Sigmoid colon (tissue), 6 donors: ENCODE measurements at regions not wholly inside any gene's neighbourhood (a gene's known extent, or its start where the extent isn't known, plus 50 kb on each side); places are given as distances from the start of the nearest gene placed in this dataset.
"Not testable (repeated sequence)": the region's sequence is repeated elsewhere in the genome, so short reads cannot be mapped to it uniquely, and the experiment has no call there.

Experiments
- DNase-seq: peaks from one replicate; pipeline ENCODE4 v3.0.0-alpha.2; 2019
- H3K27ac ChIP-seq, 4 donors: fragments of 200-600 bp; sonication (generic); one replicate each; pipeline ENCODE4 v1.5.1; 2016 to 2019; ENCODE audit warnings: mild to moderate bottlenecking in 1 of 4
- H3K27me3 ChIP-seq, 3 donors: fragments of 200-600 bp; sonication (generic); one replicate each; pipeline ENCODE4 v1.5.1; 2019; ENCODE audit warnings: mild to moderate bottlenecking in 1 of 3
- H3K36me3 ChIP-seq, 4 donors: fragments of 200-600 bp; sonication (generic); one replicate each; pipeline ENCODE4 v1.5.1; 2016 to 2019
- H3K4me1 ChIP-seq, 4 donors: fragments of 200-600 bp; sonication (generic); one replicate each; pipeline ENCODE4 v1.5.1; 2017 to 2019
- H3K4me3 ChIP-seq, 4 donors: fragments of 200-600 bp; sonication (generic); one replicate each; pipeline ENCODE4 v1.5.1; 2017 to 2019; ENCODE audit warnings: mild to moderate bottlenecking in 2 of 4, moderate library complexity in 1 of 4
- H3K9me3 ChIP-seq, 4 donors: fragments of 200-600 bp in 3 of 4; sonication (generic) in 3 of 4; one replicate each; pipeline versions ENCODE4 v1.5.1 to v1.6.1; 2013 to 2019
- EP300 ChIP-seq, 4 donors: sonication (generic); formaldehyde crosslinking; IDR thresholded peaks; one replicate each; pipeline ENCODE4 v1.6.1; 2017; ENCODE audit warnings: antibody characterized with exemption in 4 of 4
- POLR2A ChIP-seq, 2 donors: fragments of 450-650 bp; IDR thresholded peaks; one replicate each; pipeline ENCODE4 v1.6.1; 2016; ENCODE audit warnings: antibody characterized with exemption in 2 of 2, mild to moderate bottlenecking in 2 of 2, moderate library complexity in 2 of 2
- POLR2AphosphoS5 ChIP-seq, 4 donors: sonication (generic); formaldehyde crosslinking; IDR thresholded peaks; one replicate each; pipeline ENCODE4 v1.6.1; 2017; ENCODE audit warnings: antibody characterized with exemption in 4 of 4
- WGBS, 2 donors: extraction: QIAGEN DNeasy Blood & Tissue Kit; methylation state at CpG; one replicate each; pipeline ENCODE4 v1.1.7; 2013; 5-methylcytosine and 5-hydroxymethylcytosine counted together
- intact Hi-C: fragments of 100-400 bp; cut with DNase I; formaldehyde crosslinking; loops from one replicate; pipeline ENCODE4 v1.15.1; 2023
- TF ChIP-seq, protein P1 (sequence below), 4 experiments: fragments of 450-650 bp in 3 of 4; fragments of 200-600 bp in 1 of 4; IDR thresholded peaks; one replicate each; pipeline ENCODE4 v1.5.1; 2016 to 2019; ENCODE audit warnings: antibody characterized with exemption in 4 of 4, mild to moderate bottlenecking in 3 of 4, moderate library complexity in 2 of 4
- donor health status: healthy with polysubstance abuse.
- donor health status: healthy.

GRCh38 chr7:114269714-114270113, 144.9 kb upstream of the FOXP2 start:
- Histone ChIP-seq H3K4me3 (no peak overlapping the region), H3K27ac (no peak overlapping the region), H3K9me3 (no peaks in the 10 kb centered on the region), H3K4me1 (peaks cover 0 to 8% (median 4%) of the 10 kb centered on the region in 4 donors), H3K27me3 (no peaks in the 10 kb centered on the region), H3K36me3 (no peaks in the 10 kb centered on the region)
- WGBS, 2 donors: 8 to 48% methylated on average over 1 of the region's 1 CpG
- intact Hi-C loops: no loop called here
- DNase-seq: no peak
- TF ChIP-seq POLR2A (IDR thresholded peaks at IDR 0.05): no peak
- TF ChIP-seq EP300 (IDR thresholded peaks at IDR 0.05): no peak
- TF ChIP-seq, protein P1, sequence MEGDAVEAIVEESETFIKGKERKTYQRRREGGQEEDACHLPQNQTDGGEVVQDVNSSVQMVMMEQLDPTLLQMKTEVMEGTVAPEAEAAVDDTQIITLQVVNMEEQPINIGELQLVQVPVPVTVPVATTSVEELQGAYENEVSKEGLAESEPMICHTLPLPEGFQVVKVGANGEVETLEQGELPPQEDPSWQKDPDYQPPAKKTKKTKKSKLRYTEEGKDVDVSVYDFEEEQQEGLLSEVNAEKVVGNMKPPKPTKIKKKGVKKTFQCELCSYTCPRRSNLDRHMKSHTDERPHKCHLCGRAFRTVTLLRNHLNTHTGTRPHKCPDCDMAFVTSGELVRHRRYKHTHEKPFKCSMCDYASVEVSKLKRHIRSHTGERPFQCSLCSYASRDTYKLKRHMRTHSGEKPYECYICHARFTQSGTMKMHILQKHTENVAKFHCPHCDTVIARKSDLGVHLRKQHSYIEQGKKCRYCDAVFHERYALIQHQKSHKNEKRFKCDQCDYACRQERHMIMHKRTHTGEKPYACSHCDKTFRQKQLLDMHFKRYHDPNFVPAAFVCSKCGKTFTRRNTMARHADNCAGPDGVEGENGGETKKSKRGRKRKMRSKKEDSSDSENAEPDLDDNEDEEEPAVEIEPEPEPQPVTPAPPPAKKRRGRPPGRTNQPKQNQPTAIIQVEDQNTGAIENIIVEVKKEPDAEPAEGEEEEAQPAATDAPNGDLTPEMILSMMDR (IDR thresholded peaks at IDR 0.05): no peak
- TF ChIP-seq POLR2AphosphoS5 (IDR thresholded peaks at IDR 0.05): no peak

- H3K4me3 ChIP-seq, H3K27ac ChIP-seq, H3K9me3 ChIP-seq, DNase-seq, intact Hi-C loops, H3K27me3 ChIP-seq, H3K36me3 ChIP-seq: not testable (repeated sequence)
- peaks cover 0 to 19% (median 8%) of the 10 kb centered on the region in 4 donors for H3K4me1 ChIP-seq
- 92 to 97% methylated on average over 3 of the region's 3 CpGs for WGBS, 2 donors
Observed at GRCh38 chr7:114267550-114267949, 147.1 kb upstream of the FOXP2 start.

DNA sequence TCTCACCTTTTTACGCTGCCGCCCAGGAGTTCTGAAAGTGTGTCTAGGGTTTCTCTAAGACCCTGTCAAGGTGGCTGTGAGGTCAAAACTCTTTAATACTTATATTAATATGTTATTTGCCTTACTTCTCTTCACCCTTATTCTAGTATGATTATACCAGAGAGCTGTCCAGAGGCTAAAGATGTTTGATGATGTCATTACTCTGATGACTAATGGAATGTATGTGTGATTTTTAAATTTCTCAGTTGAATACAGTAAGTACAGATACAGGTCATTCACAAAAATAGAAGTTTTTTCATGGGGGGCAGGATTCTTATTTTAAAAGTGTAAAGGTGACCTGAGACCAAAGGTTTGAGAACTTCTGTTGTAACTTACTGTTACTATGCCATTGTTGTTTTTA, 150.6 kb upstream of the FOXP2 start:
- no peak for DNase-seq
- H3K27ac ChIP-seq: no peak overlapping the region
- 97 to 99% methylated on average over 2 of the region's 2 CpGs for WGBS, 2 donors
- H3K36me3 ChIP-seq: no peaks in the 10 kb centered on the region
- H3K4me3 ChIP-seq: no peak overlapping the region
- H3K4me1 ChIP-seq: peaks cover 0 to 11% (median 4%) of the 10 kb centered on the region in 4 donors
- H3K27me3 ChIP-seq: no peaks in the 10 kb centered on the region
- no peak for TF ChIP-seq EP300 (IDR thresholded peaks at IDR 0.05)
- no peaks in the 10 kb centered on the region for H3K9me3 ChIP-seq
- intact Hi-C loops: no loop called here

- Histone ChIP-seq H3K27me3 (no peaks in the 10 kb centered on the region), H3K4me1 (peaks cover 0 to 11% (median 4%) of the 10 kb centered on the region in 4 donors), H3K4me3 (no peak overlapping the region), H3K36me3 (no peaks in the 10 kb centered on the region), H3K9me3 (no peaks in the 10 kb centered on the region), H3K27ac (no peak overlapping the region)
- TF ChIP-seq POLR2A (IDR thresholded peaks at IDR 0.05): no peak
- TF ChIP-seq EP300 (IDR thresholded peaks at IDR 0.05): no peak
- TF ChIP-seq, protein P1 (IDR thresholded peaks at IDR 0.05): no peak
- TF ChIP-seq POLR2AphosphoS5 (IDR thresholded peaks at IDR 0.05): no peak
- DNase-seq: no peak
- WGBS, 2 donors: 73% methylated on average over 3 of the region's 3 CpGs
- intact Hi-C loops: no loop called here
Observed at GRCh38 chr7:114263219-114263618, 151.4 kb upstream of the FOXP2 start.

GRCh38 chr7:114255404-114255841, 159.2 kb upstream of the FOXP2 start:
- no peak for TF ChIP-seq POLR2AphosphoS5 (IDR thresholded peaks at IDR 0.05)
- TF ChIP-seq, protein P1 (IDR thresholded peaks at IDR 0.05): no peak
- no peak for TF ChIP-seq EP300 (IDR thresholded peaks at IDR 0.05)
- 23 to 69% methylated on average over 14 of the region's 14 CpGs for WGBS, 2 donors
- H3K27ac ChIP-seq: no peak overlapping the region
- no peaks in the 10 kb centered on the region for H3K4me1 ChIP-seq
- no peaks in the 10 kb centered on the region for H3K9me3 ChIP-seq
- intact Hi-C loops: no loop called here
- H3K36me3 ChIP-seq: no peaks in the 10 kb centered on the region
- H3K27me3 ChIP-seq: no peaks in the 10 kb centered on the region
- no peak overlapping the region for H3K4me3 ChIP-seq
- DNase-seq: no peak

DNA sequence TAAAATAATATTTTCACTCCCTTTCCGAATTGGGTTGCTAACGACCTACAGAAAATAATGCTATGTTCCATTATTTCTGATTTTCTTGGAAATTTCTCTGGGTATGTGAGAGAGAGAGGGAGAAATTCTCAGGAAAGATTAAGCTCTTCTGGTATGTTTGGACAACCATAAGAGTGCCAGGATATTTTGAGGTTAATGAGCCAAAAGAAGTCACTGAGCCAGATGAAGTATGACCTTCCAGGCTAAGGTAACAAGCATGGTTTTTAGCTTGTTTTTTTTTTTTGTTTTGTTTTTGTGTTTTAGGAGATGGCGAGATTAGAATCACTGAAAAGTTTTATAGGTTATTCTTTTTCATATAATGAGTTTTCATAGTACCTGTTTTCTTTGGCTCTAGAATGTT, 171.0 kb upstream of the FOXP2 start:
- 87 to 88% methylated on average over 3 of the region's 3 CpGs for WGBS, 2 donors
- H3K4me1 ChIP-seq: peaks cover 0 to 11% (median 7%) of the 10 kb centered on the region in 4 donors
- no peak for DNase-seq
- intact Hi-C loops: no loop called here
- H3K27ac ChIP-seq: no peak overlapping the region
- no peaks in the 10 kb centered on the region for H3K9me3 ChIP-seq
- TF ChIP-seq POLR2AphosphoS5 (IDR thresholded peaks at IDR 0.05): no peak
- no peak for TF ChIP-seq POLR2A (IDR thresholded peaks at IDR 0.05)
- TF ChIP-seq, protein P1 (IDR thresholded peaks at IDR 0.05): no peak
- TF ChIP-seq EP300 (IDR thresholded peaks at IDR 0.05): no peak
- no peak overlapping the region for H3K4me3 ChIP-seq
- H3K27me3 ChIP-seq: no peaks in the 10 kb centered on the region
- H3K36me3 ChIP-seq: no peaks in the 10 kb centered on the region
